HG03558 (cell line): ENCODE measurements at regions not wholly inside any gene's neighbourhood (a gene's known extent, or its start where the extent isn't known, plus 50 kb on each side); places are given as distances from the start of the nearest gene placed in this dataset.

ENCODE experiments used
- ATAC-seq: cut with Tn5 transposase; IDR thresholded peaks from one replicate; pipeline ENCODE4 v1.9.1; 2021; ENCODE audit warnings: moderate number of reproducible peaks; ENCODE audit not compliant: unreplicated experiment; ENCODE audit errors: extremely low read depth

DNA sequence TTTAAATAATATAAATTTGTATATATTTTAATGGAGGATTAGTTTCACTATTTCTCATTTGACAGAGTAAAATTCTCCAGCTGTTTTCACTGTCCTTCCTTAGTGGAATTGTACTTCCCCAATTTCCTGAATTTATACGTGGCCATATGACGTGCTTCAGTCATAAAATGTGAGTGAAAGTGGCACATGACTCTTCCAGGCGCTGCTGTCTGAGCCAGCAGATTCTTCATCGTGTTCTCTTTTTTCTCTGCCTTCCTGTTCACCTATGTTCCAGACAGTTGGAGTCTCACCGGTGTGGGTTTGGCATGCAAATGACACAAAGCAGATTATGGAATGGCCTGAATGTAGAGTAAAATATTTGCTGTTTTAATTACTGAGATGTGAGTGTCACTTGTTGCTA, 684.1 kb downstream of the SEMA5A start:
- no peak for ATAC-seq

DNA sequence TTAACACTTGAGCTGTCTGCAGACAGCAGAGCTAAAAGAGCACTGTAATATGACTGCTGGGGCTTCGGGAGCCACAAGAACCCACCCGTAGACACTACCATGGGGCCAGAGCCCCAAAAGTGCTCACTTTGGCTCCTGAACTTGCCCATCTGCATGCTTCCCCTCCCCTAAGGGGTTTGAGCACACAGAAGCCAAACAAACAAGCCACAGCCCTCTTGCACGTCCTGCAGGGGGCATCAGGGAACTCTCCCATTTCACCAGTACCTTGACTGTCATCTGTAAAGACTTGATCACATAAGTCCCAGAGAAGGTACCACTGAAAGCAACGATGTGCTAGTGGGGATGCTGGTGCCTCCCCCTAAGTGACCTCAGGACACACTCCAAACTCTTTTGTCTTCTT, 681.8 kb downstream of the SEMA5A start:
- ATAC-seq, result no peak

DNA sequence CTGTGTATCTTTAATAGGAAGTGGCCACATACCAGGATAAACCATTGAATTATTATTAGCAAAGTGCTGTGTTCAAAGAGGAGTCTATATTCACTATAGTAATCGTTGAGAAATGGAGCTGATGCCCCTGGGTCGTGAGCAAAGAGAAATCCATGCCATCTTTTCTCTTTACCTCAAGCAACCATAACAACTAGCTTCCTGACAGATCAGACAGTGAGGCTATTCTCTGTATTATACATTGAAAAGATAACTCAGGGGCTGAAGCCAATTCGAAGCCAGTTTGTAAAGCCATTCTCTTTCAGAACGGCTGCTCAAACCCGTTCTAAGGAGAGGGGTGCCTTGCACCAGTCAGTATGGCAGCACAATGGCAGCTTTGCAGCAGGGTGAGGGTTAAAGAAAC, 680.6 kb downstream of the SEMA5A start:
- no peak for ATAC-seq

DNA sequence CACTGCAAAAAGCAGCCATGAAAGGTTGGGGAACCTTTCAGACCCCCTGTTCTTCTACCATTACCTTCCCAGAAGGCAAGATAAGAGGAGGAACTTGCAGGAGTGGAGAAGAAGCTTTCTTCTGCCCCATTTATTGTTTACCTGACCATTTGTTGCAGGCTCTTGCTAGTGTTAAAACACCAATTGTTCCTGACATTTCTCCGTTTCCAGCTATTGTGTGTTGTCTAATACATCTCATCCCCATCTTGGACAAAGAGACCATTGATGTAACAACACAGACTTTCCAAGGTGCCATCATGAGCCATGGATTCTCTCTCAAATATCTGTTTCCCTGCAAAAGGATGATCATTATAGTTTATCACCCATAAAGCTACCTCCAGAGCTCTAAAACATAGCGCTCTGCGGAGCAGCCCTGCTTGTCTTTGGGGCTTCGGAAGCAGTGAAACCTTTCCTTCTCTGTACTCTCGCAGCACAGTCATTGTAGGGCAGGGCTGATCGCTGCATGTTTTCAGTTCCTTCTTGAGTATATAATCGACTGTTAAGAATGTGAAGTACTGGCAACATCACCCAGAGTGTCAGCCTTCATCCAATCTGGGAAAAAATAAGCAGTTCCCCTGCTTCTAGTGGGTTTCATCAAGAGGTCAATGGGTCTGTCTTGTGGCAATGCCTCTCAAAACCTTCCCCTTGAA, 680.0 kb downstream of the SEMA5A start:
- no peak for ATAC-seq

DNA sequence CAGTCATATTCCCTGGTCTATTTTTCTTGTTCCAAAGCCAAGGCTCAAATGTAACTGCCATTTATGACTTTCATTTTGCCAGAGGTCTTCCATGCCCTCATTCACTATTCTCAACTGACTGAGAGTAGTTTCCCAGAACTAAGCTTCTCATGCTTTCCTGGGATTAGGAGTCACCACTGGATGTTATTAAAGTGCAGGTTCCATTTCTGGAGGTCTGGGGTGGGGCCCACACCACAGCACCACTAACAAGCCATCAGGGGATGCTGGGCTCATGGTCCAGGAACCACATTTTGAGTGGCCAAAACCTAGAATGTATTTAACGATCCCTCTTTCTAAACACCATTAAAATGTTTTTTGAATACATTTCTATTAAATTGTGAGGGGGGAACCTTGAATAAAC, 677.6 kb downstream of the SEMA5A start:
- ATAC-seq, result no peak

DNA sequence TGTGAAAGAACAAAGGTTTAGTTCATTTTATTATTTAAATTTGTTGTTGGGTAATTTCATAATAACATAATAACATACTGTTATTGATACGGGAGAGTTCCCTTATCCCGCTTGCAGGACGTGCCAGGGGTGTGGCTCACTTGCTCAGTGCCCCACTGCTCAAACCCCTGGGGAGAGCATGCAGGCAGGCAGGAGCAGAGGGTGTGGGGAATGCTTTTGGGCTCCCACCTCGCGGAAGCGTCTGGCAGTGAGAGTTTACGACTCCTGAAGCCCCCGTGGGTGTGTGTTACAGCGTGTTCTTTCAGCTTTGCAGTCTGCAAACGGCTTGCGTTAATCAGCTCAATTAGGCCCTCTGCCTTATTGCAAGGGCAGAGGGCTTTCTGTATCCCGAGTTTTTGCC, 675.9 kb downstream of the SEMA5A start:
- no peak for ATAC-seq

DNA sequence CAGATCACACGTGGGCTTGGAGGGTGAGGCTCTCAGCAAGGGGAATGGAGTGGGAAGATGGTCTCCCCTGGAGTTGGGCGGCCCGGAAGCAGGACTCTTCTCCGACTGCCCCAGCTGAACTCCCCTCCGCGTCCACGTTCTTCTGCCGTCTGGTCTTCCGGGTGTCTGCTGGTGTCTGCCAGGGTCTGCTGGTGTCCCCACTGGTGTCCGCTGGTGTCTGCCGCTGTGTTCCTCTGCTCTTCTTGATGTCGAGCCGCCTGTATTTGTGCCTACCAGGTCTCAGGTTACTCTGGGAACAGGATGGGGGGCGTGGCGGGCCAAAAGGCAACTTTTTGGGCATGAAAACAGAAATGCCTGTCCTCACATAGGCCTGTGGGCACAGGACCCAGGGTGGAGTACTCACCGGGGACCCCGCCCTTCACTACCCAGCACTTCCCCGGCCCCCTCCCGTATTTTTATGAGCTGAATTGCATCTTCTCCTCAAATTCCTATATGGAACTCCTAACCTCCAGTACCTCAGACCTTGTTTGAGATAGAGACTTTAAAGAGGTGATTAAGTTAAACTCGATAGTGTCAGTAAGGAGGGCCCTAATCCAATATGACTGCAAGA, 675.4 kb downstream of the SEMA5A start:
- no peak for ATAC-seq

DNA sequence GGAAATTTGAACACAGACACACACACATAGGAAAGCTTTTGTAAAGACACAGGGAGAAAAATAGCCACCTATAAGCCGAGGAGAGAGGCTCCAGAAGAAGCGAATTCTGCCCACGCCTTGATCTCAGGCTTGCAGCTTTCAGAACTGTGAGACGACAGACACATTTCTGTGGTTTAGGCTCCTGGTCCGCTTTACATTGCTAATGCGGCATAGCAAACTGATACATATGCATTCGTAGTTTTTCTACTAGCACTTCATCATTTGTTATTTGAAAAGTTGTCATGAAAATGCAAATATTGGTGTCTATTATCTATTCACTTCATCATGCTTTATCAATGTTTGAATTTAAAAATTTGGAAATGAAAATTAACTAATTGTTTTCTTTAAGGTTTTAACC, 674.9 kb downstream of the SEMA5A start:
- ATAC-seq, result no peak

DNA sequence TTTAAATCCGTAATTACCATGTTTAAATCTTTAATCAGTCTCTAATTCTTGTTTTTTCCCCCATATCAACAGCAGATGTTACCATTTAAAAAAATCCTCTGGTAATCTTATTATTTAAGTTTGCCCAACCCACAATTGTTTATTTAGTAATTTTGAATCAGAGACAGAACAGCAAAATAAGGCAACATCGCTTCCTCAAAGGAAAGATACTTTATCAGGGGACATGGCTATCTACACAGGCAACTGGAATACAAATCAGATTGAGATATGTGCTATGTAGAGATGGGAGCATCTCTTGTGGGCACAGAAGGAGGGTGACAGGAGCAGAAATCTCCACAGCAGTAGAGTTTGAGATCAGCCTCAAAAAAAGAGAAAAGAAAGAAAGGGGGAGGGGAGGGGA, 674.4 kb downstream of the SEMA5A start:
- no peak for ATAC-seq

DNA sequence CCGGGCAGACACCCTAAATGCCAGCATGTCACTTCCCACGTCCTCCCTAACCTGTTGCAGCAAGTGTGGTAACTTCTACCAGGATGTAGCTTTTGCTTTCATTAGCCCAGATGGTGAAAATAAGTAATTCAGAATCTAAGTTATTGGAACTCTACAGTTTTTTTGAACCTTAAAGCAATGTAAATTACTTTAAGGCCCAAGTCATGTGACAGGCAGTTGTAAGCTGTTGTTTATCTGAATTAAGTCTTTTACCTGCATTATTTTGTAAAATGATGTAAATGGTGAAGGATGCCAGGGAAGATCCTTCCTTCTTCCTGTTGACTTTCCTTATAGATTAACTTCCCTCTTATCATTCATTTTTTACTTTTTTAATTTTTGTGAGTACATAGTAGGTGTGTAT, 670.2 kb downstream of the SEMA5A start:
- ATAC-seq, result no peak

DNA sequence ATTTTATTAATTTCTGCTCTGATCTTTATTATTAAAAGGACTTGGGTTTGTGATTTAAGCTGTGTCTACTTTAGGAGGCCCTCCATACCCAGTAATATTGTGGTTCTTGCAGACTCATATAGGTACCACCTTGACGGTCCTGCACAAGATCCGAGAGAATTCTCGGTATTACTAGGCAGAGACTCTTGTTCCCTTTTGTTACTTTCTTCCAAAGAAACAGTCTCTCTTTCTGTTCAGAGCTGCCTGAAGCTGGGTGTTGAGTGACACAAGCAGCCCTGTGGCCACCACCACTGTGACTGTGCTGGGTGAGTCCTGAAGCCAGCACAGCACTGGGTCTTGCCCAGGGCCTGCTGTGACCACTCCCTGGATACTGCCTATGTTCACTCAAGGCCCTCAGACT, 666.6 kb downstream of the SEMA5A start:
- ATAC-seq, result no peak

DNA sequence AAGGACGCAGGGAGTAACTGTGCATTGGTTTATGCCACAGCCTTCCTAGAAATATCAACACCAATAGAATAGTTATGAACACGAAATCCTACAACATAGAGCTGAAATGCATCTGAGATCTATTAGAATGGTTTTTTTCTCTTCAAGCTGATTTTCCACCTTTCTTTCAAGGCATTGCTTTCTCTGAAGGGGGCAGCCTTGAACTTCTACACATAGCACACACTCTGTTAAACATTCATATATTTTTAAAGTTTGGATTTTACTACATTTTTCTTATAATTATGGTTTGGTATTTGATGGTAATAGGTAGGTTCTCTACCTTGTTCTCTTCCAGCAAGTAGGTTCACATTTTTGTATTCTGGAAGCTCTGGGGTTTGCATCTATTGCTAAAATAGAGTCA, 661.8 kb downstream of the SEMA5A start:
- ATAC-seq, result no peak

DNA sequence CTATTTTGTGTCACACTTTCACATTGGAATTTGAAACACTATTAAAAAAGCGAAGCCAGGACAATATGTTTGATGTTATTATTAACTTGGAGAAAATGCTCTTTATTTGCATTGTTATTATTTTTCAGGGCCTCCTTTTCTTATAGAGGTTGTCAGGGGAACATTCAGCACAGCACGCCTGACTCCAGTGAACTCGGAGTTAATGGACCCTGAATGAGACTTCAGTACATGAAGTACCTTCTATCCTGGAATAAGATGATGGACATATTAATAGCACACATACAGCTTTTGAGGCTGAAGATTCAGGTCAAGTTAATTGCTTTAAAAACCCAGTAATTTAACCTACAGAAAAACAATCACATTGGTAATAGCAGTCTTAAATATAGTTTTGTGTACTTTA, 652.9 kb downstream of the SEMA5A start:
- no peak for ATAC-seq

DNA sequence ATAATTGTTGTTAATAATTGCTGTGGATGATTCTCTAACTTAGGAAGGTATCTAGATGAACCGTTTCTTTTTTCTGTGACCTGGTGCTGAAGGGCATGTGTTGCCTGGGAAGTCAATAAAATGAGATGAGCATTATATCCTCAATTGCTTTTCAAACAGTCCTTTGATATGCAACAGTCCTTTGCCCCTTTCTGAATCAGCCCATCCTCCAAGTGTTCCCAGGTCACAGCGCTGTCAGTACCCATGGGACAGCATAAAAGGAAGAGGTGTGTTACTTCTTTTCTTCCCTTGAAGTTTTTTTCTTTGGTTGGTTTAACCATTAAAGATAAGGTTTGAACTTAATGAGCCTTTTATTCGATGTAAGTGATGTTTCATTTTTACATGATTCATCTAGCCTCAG, 651.8 kb downstream of the SEMA5A start:
- no peak for ATAC-seq

DNA sequence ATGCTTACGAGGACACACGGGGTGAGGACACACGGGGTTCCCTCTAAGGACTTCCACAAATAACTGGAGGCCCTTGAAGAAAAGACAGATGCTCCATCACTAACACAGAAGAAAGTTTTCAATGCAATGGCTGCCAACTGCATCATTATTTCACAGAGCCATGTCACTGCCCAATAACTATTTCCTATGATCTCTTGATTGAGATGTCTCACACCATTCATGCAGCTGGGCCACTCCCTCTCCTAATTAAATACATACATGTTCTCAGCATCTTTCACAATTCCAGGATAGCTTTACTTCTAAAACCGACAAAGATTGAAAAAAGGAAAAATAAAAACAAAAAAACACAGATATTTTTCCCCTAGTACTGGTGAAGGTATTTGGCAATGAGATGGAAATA, 650.8 kb downstream of the SEMA5A start:
- no peak for ATAC-seq

DNA sequence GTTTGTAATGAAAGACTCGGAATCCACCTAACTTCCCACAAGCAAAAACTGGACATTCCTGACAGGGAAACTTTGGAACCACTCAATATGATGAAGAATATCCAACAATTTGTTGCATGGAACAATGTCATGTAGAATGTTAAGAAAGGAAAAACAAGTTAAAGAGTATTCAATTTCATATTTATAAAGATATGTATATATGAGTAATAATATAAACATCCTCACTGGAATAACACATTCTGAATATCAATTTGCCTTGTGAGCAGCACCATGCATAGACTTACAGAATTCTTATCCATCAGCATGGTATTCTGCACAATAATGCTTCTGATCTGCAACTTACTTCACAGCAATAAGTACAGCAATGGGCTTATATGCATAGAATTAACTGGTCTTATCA, 650.3 kb downstream of the SEMA5A start:
- ATAC-seq, result no peak

DNA sequence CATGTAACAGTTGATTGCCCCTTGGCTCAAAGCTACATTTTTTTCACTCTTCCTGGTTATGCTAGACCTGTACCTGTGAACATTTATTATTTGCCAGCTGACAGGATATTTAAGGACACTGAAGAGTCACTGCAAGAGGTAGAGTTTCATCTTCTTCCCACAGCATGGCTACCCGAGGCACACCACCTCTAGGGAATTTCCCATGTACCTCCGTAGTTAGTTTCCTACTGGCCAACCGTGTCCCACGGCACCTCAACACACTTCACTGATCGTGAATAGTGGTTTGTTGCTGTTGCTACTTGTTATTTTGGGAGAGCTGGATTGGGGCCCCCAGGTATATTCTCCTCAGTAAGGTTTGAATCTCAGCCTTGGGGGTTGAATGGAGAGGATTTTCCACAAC, 648.6 kb downstream of the SEMA5A start:
- no peak for ATAC-seq

DNA sequence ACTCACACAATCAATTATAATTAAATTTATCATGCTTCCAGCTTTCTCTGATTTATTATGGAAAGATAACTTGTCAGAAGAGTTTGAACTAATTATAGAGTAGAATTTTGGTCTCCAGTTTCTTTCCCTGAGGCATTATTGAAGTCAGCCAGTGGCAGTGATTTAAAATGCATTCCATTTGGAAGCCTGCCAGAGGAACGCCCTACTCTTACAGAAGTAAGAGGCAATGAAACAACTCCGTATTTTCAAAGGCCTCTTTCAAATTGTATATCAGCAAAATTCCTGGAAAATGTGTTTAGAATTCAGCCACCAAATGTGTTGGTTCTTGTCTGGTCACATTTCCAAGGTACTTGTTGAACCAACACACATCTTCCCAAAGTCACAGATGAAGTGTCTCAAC, 640.9 kb downstream of the SEMA5A start:
- no peak for ATAC-seq

DNA sequence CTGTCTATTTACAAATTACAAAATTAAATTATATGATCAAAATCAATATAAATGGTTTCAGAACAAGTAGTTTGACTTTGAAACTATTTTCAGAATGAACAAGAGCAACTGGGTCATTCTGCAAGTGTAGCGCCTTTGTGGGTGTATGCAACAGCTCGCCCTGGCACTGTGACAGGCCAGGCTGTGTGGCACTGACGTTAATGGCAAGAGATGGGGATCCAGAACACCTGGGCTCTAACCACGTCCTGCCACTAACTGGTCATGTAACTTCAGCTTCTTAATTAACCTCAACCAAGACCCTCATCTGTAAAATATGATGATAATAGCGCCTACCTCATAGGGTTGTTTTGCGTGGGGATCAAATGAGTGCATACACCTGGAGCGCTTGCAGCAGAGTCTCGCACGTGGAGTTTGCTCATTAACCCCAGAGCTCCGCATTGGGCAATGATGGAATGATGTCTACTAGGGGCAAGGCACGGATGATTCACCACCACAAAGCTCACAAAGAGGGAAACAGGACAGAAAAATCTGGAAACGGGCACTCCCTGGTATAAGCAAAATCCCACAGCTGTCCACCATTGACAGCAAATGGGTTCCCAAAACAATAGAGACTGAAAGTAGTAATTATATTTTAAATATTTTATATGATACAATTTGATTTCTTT, 639.4 kb downstream of the SEMA5A start:
- no peak for ATAC-seq

DNA sequence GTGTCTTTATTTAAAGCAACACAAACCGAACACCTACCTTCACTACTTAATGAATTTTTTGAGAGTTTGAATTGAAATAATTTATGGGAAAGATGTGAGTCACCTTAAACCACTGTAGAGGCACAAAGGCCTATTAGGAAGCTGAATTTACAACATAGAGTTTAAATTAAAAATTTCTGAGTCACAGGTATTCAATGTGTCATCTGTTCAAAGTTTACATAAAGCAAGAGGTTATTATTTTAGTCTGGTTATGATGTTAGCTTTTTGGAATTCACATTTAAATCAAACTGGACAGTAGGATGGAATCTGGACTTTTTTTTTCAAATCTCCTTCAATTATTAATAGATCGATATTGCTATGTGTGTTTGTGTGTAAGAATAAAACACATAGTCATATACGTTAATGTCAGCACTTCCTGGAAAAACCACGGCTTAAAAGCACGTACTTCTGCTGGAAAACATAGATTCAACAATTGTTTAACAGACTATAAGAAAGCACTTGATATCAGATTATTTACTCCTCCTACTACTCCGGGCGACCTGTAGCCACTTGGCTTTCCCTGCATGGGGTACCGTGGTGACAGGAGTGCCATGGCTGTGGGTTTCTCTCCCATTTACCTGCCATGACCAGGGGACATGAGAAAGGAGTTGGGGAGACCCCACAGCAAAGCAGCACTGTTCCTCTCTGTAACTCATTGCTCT, 638.6 kb downstream of the SEMA5A start:
- no peak for ATAC-seq

DNA sequence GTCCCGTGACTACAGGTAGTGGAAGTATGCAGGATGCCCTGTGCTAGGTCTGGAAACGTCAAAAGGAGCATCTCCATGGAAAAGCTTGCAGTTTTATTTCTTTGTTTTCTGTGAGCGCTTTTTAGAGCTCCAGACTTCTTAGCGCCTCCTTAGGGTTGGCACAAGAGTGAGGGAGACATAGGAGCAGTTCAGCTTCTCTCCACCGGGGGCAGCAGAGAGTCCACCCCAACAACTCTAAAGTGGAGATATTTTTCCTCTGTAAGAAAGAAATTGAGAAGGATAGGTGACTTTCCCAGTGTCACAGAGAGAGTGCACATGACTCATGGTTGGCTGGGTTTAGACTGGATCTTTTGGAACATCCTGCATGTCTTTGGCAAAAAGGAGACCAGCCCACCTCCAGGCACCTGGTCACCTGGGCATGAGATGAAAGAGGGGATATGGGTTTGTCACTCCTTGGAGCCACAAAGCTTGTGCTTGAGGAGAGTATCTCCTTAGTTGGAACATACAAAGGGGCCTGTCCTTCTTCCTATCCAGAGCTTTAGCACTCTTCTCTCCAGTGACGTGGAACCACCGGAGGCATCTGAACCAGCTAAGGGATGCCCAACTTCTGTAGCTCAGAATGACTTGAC, 637.7 kb downstream of the SEMA5A start:
- no peak for ATAC-seq
